ENCODE measurements at regions not wholly inside any gene's neighbourhood (a gene's known extent, or its start where the extent isn't known, plus 50 kb on each side); places are given as distances from the start of the nearest gene placed in this dataset.

DNA sequence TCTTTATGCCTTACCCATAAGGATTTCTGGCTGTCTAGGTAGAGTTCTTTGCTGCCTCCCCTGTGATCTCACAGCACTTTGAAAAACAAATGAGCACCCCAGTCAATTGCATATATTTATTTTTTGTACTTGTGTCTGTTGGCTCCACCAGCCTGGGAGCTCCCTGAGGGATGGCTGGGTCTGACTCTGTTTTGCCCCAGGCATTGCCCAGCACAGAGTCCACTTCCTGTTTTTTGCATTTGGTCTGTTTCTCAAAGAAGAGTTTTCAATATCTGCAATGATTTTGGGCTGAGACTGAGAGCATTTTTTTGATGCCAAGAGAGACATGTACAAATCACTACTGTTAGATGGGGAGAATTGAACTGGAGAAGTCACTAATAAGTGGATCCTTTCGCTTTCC lies 125.0 kb downstream of the FOXD2 start:
- Histone ChIP-seq H3K27ac (no peak overlapping the region), H3K9ac (no peak overlapping the region), H3K36me3 (ENCODE audit: low read depth) (no peaks in the 10 kb centered on the region), H3K4me1 (ENCODE audit: insufficient read depth) (no peaks in the 10 kb centered on the region), H3F3A (ENCODE audit: insufficient read depth) (no peaks in the 10 kb centered on the region), H3K4me3 (no peak overlapping the region), H3K9me2 (ENCODE audit: insufficient read depth) (no peaks in the 10 kb centered on the region), H3K9me3 (ENCODE audit: low read depth) (no peaks in the 10 kb centered on the region), H3K79me2 (ENCODE audit: insufficient read depth) (no peaks in the 10 kb centered on the region), H3K27me3 (replicated peaks; ENCODE audit: insufficient read depth) (peaks cover 4% of the 10 kb centered on the region; the same call in 1 of the 2 replicates), H2AFZ (no peak overlapping the region), H4K20me1 (ENCODE audit: insufficient read depth) (no peaks in the 10 kb centered on the region), H3K4me2 (ENCODE audit: unreplicated experiment) (no peak overlapping the region)
- WGBS, 2 experiments (ENCODE audit: low coverage in 1 of 2, low lambda C conversion rate in 2 of 2, missing lambda C conversion rate in 2 of 2) = 68 to 71% methylated on average over 1 of the region's 1 CpG
- in situ Hi-C loops (cut with MboI) = no loop called here
- DNase-seq = no peak
- no peak for TF ChIP-seq EZH2 (IDR thresholded peaks at IDR 0.05; ENCODE audit: insufficient read depth, poor library complexity, severe bottlenecking)

GRCh38 chr1:47563201-47563600 lies 125.4 kb downstream of the FOXD2 start:
- no peak for TF ChIP-seq EZH2 (IDR thresholded peaks at IDR 0.05; ENCODE audit: insufficient read depth, poor library complexity, severe bottlenecking)
- no peak for TF ChIP-seq EZH2phosphoT487 (IDR thresholded peaks at IDR 0.05; ENCODE audit: insufficient read depth, low read depth)
- WGBS, 2 experiments (ENCODE audit: low coverage in 1 of 2, low lambda C conversion rate in 2 of 2, missing lambda C conversion rate in 2 of 2) = 66 to 76% methylated on average over 2 of the region's 2 CpGs
- Histone ChIP-seq H3K9ac (no peak overlapping the region), H3K36me3 (ENCODE audit: low read depth) (no peaks in the 10 kb centered on the region), H4K20me1 (ENCODE audit: insufficient read depth) (no peaks in the 10 kb centered on the region), H3K4me3 (no peak overlapping the region), H3K4me2 (ENCODE audit: unreplicated experiment) (no peak overlapping the region), H3K9me2 (ENCODE audit: insufficient read depth) (no peaks in the 10 kb centered on the region), H3K79me2 (ENCODE audit: insufficient read depth) (no peaks in the 10 kb centered on the region), H3F3A (ENCODE audit: insufficient read depth) (no peaks in the 10 kb centered on the region), H3K9me3 (ENCODE audit: low read depth) (no peaks in the 10 kb centered on the region), H3K27me3 (replicated peaks; ENCODE audit: insufficient read depth) (no peaks in the 10 kb centered on the region; the same call in 1 of the 2 replicates), H2AFZ (no peak overlapping the region), H3K27ac (no peak overlapping the region), H3K4me1 (ENCODE audit: insufficient read depth) (no peaks in the 10 kb centered on the region)
- no peak for DNase-seq
- in situ Hi-C loops (cut with MboI) = no loop called here

DNA sequence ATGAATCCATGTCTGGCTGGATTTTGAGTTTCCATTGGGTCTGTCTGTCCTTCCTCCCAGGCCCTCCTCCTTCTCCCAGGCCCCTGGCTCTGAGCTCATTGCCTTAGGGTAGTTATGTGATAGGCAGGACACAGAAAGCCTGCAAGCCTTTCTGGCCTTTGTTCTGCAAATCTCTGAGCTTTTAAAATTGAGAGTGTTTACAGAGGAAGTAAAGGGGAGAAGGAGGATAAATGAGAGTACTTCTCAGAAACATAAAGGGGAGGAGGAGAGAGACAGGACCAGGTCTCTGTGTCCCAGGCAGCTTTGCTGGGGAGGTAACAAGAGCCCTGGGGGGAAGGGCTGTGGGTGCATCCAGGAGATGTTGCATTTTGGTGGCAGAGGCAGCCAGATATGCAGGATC lies 126.7 kb downstream of the FOXD2 start:
- H3K27me3 ChIP-seq (replicated peaks; ENCODE audit: insufficient read depth) = no peaks in the 10 kb centered on the region; the same call in 1 of the 2 replicates
- H3K9me3 ChIP-seq (ENCODE audit: low read depth) = no peaks in the 10 kb centered on the region
- TF ChIP-seq EZH2phosphoT487 (IDR thresholded peaks at IDR 0.05; ENCODE audit: insufficient read depth, low read depth) = no peak
- TF ChIP-seq EZH2 (IDR thresholded peaks at IDR 0.05; ENCODE audit: insufficient read depth, poor library complexity, severe bottlenecking) = no peak
- H3F3A ChIP-seq (ENCODE audit: insufficient read depth) = no peaks in the 10 kb centered on the region
- no peak overlapping the region for H3K4me3 ChIP-seq
- no peak overlapping the region for H3K27ac ChIP-seq
- H3K9me2 ChIP-seq (ENCODE audit: insufficient read depth) = no peaks in the 10 kb centered on the region
- in situ Hi-C loops (cut with MboI) = no loop called here
- no peaks in the 10 kb centered on the region for H3K79me2 ChIP-seq (ENCODE audit: insufficient read depth)
- H3K36me3 ChIP-seq (ENCODE audit: low read depth) = no peaks in the 10 kb centered on the region
- DNase-seq = no peak
- no peaks in the 10 kb centered on the region for H4K20me1 ChIP-seq (ENCODE audit: insufficient read depth)
- H3K9ac ChIP-seq = no peak overlapping the region
- no peak overlapping the region for H2AFZ ChIP-seq
- no peak overlapping the region for H3K4me2 ChIP-seq (ENCODE audit: unreplicated experiment)
- H3K4me1 ChIP-seq (ENCODE audit: insufficient read depth) = peaks cover 6% of the 10 kb centered on the region; the same call in 1 of the 2 replicates

DNA sequence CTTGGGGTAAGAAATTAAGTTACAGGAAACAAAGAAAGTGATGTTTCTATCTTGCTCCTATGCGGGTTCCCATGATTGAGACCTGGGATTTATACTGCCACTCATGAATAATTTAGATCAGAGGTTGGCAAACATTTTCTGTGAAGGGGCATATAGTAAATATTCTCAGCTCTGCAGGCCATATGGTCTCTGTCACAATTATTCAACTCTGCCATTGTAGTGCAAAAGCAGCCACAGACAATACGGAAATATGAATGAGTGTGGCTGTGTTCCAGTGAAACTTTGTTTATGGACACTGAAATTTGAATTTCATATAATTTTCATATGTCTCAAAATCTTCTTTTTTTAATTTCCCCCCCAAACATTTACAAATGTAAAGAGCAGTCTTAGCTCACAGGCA lies 127.2 kb downstream of the FOXD2 start:
- in situ Hi-C loops (cut with MboI) = no loop called here
- Histone ChIP-seq H3K27me3 (replicated peaks; ENCODE audit: insufficient read depth) (no peaks in the 10 kb centered on the region; the same call in 1 of the 2 replicates), H3K9me3 (ENCODE audit: low read depth) (no peaks in the 10 kb centered on the region), H2AFZ (no peak overlapping the region), H3K27ac (no peak overlapping the region), H3K9ac (no peak overlapping the region), H3F3A (ENCODE audit: insufficient read depth) (no peaks in the 10 kb centered on the region), H3K4me3 (no peak overlapping the region), H3K4me2 (ENCODE audit: unreplicated experiment) (no peak overlapping the region), H3K79me2 (ENCODE audit: insufficient read depth) (no peaks in the 10 kb centered on the region), H3K36me3 (ENCODE audit: low read depth) (no peaks in the 10 kb centered on the region), H4K20me1 (ENCODE audit: insufficient read depth) (no peaks in the 10 kb centered on the region), H3K4me1 (ENCODE audit: insufficient read depth) (peaks cover 7% of the 10 kb centered on the region; the same call in 1 of the 2 replicates), H3K9me2 (ENCODE audit: insufficient read depth) (no peaks in the 10 kb centered on the region)
- DNase-seq = no peak
- WGBS, 2 experiments (ENCODE audit: low coverage in 1 of 2, low lambda C conversion rate in 2 of 2, missing lambda C conversion rate in 2 of 2) = 78 to 82% methylated on average over 2 of the region's 2 CpGs
- TF ChIP-seq EZH2 (IDR thresholded peaks at IDR 0.05; ENCODE audit: insufficient read depth, poor library complexity, severe bottlenecking) (no peak), EZH2phosphoT487 (IDR thresholded peaks at IDR 0.05; ENCODE audit: insufficient read depth, low read depth) (no peak)

- no peak overlapping the region for H2AFZ ChIP-seq
- H3K79me2 ChIP-seq (ENCODE audit: insufficient read depth) = no peaks in the 10 kb centered on the region
- no peaks in the 10 kb centered on the region; the same call in 1 of the 2 replicates for H3K27me3 ChIP-seq (replicated peaks; ENCODE audit: insufficient read depth)
- no peak for TF ChIP-seq EZH2phosphoT487 (IDR thresholded peaks at IDR 0.05; ENCODE audit: insufficient read depth, low read depth)
- TF ChIP-seq EZH2 (IDR thresholded peaks at IDR 0.05; ENCODE audit: insufficient read depth, poor library complexity, severe bottlenecking) = no peak
- no peaks in the 10 kb centered on the region for H3K9me3 ChIP-seq (ENCODE audit: low read depth)
- H3K4me3 ChIP-seq = no peak overlapping the region
- in situ Hi-C loops (cut with MboI) = no loop called here
- H3K4me1 ChIP-seq (ENCODE audit: insufficient read depth) = peaks cover 7% of the 10 kb centered on the region; the same call in 1 of the 2 replicates
- H3K9me2 ChIP-seq (ENCODE audit: insufficient read depth) = no peaks in the 10 kb centered on the region
- no peak overlapping the region for H3K9ac ChIP-seq
- no peak overlapping the region for H3K27ac ChIP-seq
- 62 to 76% methylated on average over 8 of the region's 8 CpGs for WGBS, 2 experiments (ENCODE audit: low coverage in 1 of 2, low lambda C conversion rate in 2 of 2, missing lambda C conversion rate in 2 of 2)
- H4K20me1 ChIP-seq (ENCODE audit: insufficient read depth) = no peaks in the 10 kb centered on the region
- H3K36me3 ChIP-seq (ENCODE audit: low read depth) = no peaks in the 10 kb centered on the region
- no peak for DNase-seq
- H3F3A ChIP-seq (ENCODE audit: insufficient read depth) = no peaks in the 10 kb centered on the region
- H3K4me2 ChIP-seq (ENCODE audit: unreplicated experiment) = no peak overlapping the region
Observed at GRCh38 chr1:47565676-47566075, 127.8 kb downstream of the FOXD2 start.
